ENCODE measurements at regions not wholly inside any gene's neighbourhood (a gene's known extent, or its start where the extent isn't known, plus 50 kb on each side); places are given as distances from the start of the nearest gene placed in this dataset.

- no peak for TF ChIP-seq CTCF (IDR thresholded peaks at IDR 0.05; ENCODE audit: poor library complexity, severe bottlenecking)
- no peak for TF ChIP-seq EZH2 (IDR thresholded peaks at IDR 0.05; ENCODE audit: borderline replicate concordance, insufficient read depth, low read length, poor library complexity, severe bottlenecking)
- no peak for TF ChIP-seq POLR2AphosphoS5 (IDR thresholded peaks at IDR 0.05)
- no peak for TF ChIP-seq EP300 (conservative IDR thresholded peaks at IDR 0.05; ENCODE audit: poor library complexity, severe bottlenecking)
These were observed 694.6 kb downstream of the QKI start for GRCh38 chr6:164108869-164109769.

All from neural cell (in vitro differentiated cells).